Neural progenitor cell (in vitro differentiated cells): ENCODE measurements at regions not wholly inside any gene's neighbourhood (a gene's known extent, or its start where the extent isn't known, plus 50 kb on each side); places are given as distances from the start of the nearest gene placed in this dataset.

Experiments
- EZH2 ChIP-seq: fragments of 200-600 bp; sonication (generic); IDR thresholded peaks from 2 replicates; pipeline ENCODE4 v1.6.1; 2017; ENCODE audit warnings: antibody characterized with exemption, mild to moderate bottlenecking, moderate library complexity
- EZH2phosphoT487 ChIP-seq: fragments of 200-600 bp; sonication (generic); IDR thresholded peaks from 2 replicates; pipeline ENCODE4 v1.6.1; 2017; ENCODE audit warnings: antibody characterized with exemption
- TF ChIP-seq, protein P1 (sequence below): fragments of 200-600 bp; sonication (generic); IDR thresholded peaks from 2 replicates; pipeline ENCODE4 v1.5.1; 2017; ENCODE audit warnings: antibody characterized with exemption, mild to moderate bottlenecking

- no peak for TF ChIP-seq EZH2phosphoT487
- TF ChIP-seq, protein P1, sequence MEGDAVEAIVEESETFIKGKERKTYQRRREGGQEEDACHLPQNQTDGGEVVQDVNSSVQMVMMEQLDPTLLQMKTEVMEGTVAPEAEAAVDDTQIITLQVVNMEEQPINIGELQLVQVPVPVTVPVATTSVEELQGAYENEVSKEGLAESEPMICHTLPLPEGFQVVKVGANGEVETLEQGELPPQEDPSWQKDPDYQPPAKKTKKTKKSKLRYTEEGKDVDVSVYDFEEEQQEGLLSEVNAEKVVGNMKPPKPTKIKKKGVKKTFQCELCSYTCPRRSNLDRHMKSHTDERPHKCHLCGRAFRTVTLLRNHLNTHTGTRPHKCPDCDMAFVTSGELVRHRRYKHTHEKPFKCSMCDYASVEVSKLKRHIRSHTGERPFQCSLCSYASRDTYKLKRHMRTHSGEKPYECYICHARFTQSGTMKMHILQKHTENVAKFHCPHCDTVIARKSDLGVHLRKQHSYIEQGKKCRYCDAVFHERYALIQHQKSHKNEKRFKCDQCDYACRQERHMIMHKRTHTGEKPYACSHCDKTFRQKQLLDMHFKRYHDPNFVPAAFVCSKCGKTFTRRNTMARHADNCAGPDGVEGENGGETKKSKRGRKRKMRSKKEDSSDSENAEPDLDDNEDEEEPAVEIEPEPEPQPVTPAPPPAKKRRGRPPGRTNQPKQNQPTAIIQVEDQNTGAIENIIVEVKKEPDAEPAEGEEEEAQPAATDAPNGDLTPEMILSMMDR: no peak
- TF ChIP-seq EZH2: no peak
Measured at GRCh38 chr14:104372390-104373054, 207.0 kb upstream of the C14orf180 start.
